GM12878 (cell line): ENCODE measurements at regions not wholly inside any gene's neighbourhood (a gene's known extent, or its start where the extent isn't known, plus 50 kb on each side); places are given as distances from the start of the nearest gene placed in this dataset.
A peak's percentile ranks its signal among the peaks of the same experiment; 100 is the strongest.

Experiments used
- DPF2 ChIP-seq: fragments of 450-650 bp; IDR thresholded peaks from 2 replicates; pipeline ENCODE4 v1.6.1; 2017; ENCODE audit warnings: mild to moderate bottlenecking
- E2F4 ChIP-seq: IDR thresholded peaks from 2 replicates; pipeline ENCODE4 v1.6.1; 2012; ENCODE audit warnings: low read depth, low read length, improper control_type of control experiment
- HDGF ChIP-seq: fragments of 450-650 bp; IDR thresholded peaks from 2 replicates; pipeline ENCODE4 v1.6.1; 2016; ENCODE audit warnings: antibody characterized with exemption
- IKZF2 ChIP-seq, 2 experiments: fragments of 450-650 bp; IDR thresholded peaks; 2 replicates each; pipeline ENCODE4 v1.6.1; 2017; ENCODE audit warnings: mild to moderate bottlenecking in 2 of 2, moderate library complexity in 2 of 2
- IRF3 ChIP-seq: fragments of 450-650 bp; IDR thresholded peaks from 2 replicates; pipeline ENCODE4 v1.6.1; 2014; ENCODE audit warnings: mild to moderate bottlenecking
- JUNB ChIP-seq: IDR thresholded peaks from 2 replicates; pipeline ENCODE4 v1.6.1; 2016; ENCODE audit warnings: antibody characterized with exemption, mild to moderate bottlenecking
- MAX ChIP-seq: IDR thresholded peaks from 2 replicates; pipeline ENCODE4 v1.6.1; 2012; ENCODE audit warnings: low read depth, low read length, improper control_type of control experiment
- MLLT1 ChIP-seq: fragments of 450-650 bp; IDR thresholded peaks from 2 replicates; pipeline ENCODE4 v1.6.1; 2016; ENCODE audit warnings: mild to moderate bottlenecking
- MYB ChIP-seq: fragments of 150-350 bp; IDR thresholded peaks from 2 replicates; pipeline ENCODE4 v1.6.1; 2014; ENCODE audit warnings: mild to moderate bottlenecking, low read depth, low read length, borderline replicate concordance
- NR2C2 ChIP-seq: IDR thresholded peaks from 2 replicates; pipeline ENCODE4 v1.6.1; 2011; ENCODE audit warnings: borderline replicate concordance, low read depth; ENCODE audit not compliant: control insufficient read depth, insufficient read length
- NR2F1 ChIP-seq: fragments of 450-650 bp; conservative IDR thresholded peaks from 2 replicates; pipeline ENCODE4 v1.6.1; 2017; ENCODE audit warnings: mild to moderate bottlenecking
- POLR2AphosphoS5 ChIP-seq: IDR thresholded peaks from 2 replicates; pipeline ENCODE4 v1.6.1; 2011; ENCODE audit warnings: mild to moderate bottlenecking, low read length, inconsistent platforms
- RB1 ChIP-seq: fragments of 450-650 bp; formaldehyde crosslinking; IDR thresholded peaks from 2 replicates; pipeline ENCODE4 v1.6.1; 2017; ENCODE audit warnings: mild to moderate bottlenecking, borderline replicate concordance
- RBBP5 ChIP-seq: fragments of 200-600 bp; sonication (generic); conservative IDR thresholded peaks from 2 replicates; pipeline ENCODE4 v1.6.1; 2016
- TARDBP ChIP-seq: IDR thresholded peaks from 2 replicates; pipeline ENCODE4 v1.6.1; 2016; ENCODE audit warnings: borderline replicate concordance
- YBX1 ChIP-seq: fragments of 450-650 bp; IDR thresholded peaks from 2 replicates; pipeline ENCODE4 v1.6.1; 2016; ENCODE audit warnings: antibody characterized with exemption
- ZBED1 ChIP-seq: IDR thresholded peaks from 2 replicates; pipeline ENCODE4 v1.6.1; 2016; ENCODE audit warnings: borderline replicate concordance
- ZNF274 ChIP-seq: IDR thresholded peaks from one replicate; pipeline ENCODE4 v1.8.0; 2011; ENCODE audit not compliant: insufficient read length, insufficient read depth
- ZNF592 ChIP-seq: fragments of 450-650 bp; IDR thresholded peaks from 2 replicates; pipeline ENCODE4 v1.6.1; 2017; ENCODE audit warnings: mild to moderate bottlenecking, moderate library complexity
- TF ChIP-seq, protein P1 (sequence below): fragments of 450-650 bp; formaldehyde crosslinking; IDR thresholded peaks from 2 replicates; pipeline ENCODE4 v1.4.0; 2020; ENCODE audit warnings: mild to moderate bottlenecking, moderate library complexity

DNA sequence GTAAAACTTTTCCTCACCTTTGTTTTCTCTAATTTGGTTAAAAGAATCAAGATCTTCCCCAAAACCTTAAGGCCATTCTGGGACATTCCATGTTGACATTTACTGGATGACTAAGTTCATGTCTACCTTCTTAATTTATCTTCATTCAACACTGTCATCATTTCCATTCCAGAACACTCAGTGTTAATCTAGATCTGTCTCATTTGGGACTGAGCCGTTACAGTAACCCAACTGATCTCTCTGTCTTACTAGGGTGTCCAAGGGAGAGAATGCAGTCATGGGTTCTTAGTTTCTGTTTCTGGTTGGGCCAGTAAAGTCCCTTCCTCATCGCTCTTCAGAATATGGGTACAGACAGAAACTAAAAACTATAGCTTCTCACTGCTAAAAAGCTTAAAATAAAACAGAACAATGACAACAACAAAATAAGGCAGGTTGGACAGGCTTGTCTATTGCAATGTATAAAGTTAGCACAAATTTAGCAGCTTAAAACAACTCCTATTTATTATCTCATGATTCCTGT is 144.8 kb downstream of the ASCL1 start (continued):
- TF ChIP-seq NR2C2 (no peak), MYB (peak; percentile 92), HDGF (no peak), ZNF592 (no peak), TARDBP (no peak; the same call in 1 of the 2 replicates), YBX1 (no peak), POLR2AphosphoS5 (no peak), E2F4 (no peak), RB1 (no peak), ZBED1 (peak; percentile 81; the same call in 1 of the 2 replicates), NR2F1 (peak; percentile 68; the same call in 1 of the 2 replicates), ZNF274 (no peak), IRF3 (no peak), JUNB (peak; percentile 90), RBBP5 (no peak), MAX (no peak), MLLT1 (no peak), DPF2 (peak; percentile 79), IKZF2 (IDR thresholded peaks at IDR 0.05) (peak; percentile 92 to 94)
- TF ChIP-seq, protein P1, sequence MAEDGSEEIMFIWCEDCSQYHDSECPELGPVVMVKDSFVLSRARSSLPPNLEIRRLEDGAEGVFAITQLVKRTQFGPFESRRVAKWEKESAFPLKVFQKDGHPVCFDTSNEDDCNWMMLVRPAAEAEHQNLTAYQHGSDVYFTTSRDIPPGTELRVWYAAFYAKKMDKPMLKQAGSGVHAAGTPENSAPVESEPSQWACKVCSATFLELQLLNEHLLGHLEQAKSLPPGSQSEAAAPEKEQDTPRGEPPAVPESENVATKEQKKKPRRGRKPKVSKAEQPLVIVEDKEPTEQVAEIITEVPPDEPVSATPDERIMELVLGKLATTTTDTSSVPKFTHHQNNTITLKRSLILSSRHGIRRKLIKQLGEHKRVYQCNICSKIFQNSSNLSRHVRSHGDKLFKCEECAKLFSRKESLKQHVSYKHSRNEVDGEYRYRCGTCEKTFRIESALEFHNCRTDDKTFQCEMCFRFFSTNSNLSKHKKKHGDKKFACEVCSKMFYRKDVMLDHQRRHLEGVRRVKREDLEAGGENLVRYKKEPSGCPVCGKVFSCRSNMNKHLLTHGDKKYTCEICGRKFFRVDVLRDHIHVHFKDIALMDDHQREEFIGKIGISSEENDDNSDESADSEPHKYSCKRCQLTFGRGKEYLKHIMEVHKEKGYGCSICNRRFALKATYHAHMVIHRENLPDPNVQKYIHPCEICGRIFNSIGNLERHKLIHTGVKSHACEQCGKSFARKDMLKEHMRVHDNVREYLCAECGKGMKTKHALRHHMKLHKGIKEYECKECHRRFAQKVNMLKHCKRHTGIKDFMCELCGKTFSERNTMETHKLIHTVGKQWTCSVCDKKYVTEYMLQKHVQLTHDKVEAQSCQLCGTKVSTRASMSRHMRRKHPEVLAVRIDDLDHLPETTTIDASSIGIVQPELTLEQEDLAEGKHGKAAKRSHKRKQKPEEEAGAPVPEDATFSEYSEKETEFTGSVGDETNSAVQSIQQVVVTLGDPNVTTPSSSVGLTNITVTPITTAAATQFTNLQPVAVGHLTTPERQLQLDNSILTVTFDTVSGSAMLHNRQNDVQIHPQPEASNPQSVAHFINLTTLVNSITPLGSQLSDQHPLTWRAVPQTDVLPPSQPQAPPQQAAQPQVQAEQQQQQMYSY (CRISPR knock-in tag): no peak
